GM12878 (cell line): ENCODE measurements at regions not wholly inside any gene's neighbourhood (a gene's known extent, or its start where the extent isn't known, plus 50 kb on each side); places are given as distances from the start of the nearest gene placed in this dataset.

Experiments used
- ATAC-seq: fragments of 200-7000 bp; cut with Tn5 transposase; 3 replicates; pipeline ENCODE4 v1.9.1; 2020; ENCODE audit warnings: mild to moderate bottlenecking, moderate library complexity
- BruUV-seq: library from RNA; stranded (reverse); fragments of 400-500 nt; replicated peaks from 2 replicates; lab custom pipeline; 2021; lab: Mats Ljungman, UMichigan
- CTCF ChIA-PET: fragments of 300-600 bp; sonication (Branson Sonifier 250); formaldehyde crosslinking; extraction: SDS; loops from one replicate; lab custom pipeline; 2021; ENCODE audit warnings: inconsistent platforms; lab: Yijun Ruan, JAX
- POLR2A ChIA-PET: fragments of 350-600 bp; formaldehyde crosslinking; extraction: SDS; loops from one replicate; lab custom pipeline; 2021; ENCODE audit warnings: inconsistent platforms; lab: Charles Lee
- RAD21 ChIA-PET: fragments of 300-600 bp; sonication (Branson Sonifier 250); formaldehyde crosslinking; loops from one replicate; lab custom pipeline; 2023; ENCODE audit warnings: antibody characterized with exemption; ENCODE audit not compliant: unreplicated experiment; lab: Charles Lee
- SMC1A ChIA-PET: fragments of 300-600 bp; sonication (Branson Sonifier 250); formaldehyde crosslinking; loops from one replicate; lab custom pipeline; 2023; ENCODE audit not compliant: unreplicated experiment, uncharacterized antibody; lab: Charles Lee
- DNase-seq: peaks from one replicate; pipeline ENCODE4 v3.0.0-alpha.2; 2011; ENCODE audit warnings: low read depth, low spot score
- FAIRE-seq: peaks from 3 replicates; lab custom pipeline; 2011; peaks lifted over from hg19 to GRCh38; lab: Jason Lieb, UNC
- H2AFZ ChIP-seq: 2 replicates; pipeline ENCODE4 v1.6.0; 2011; ENCODE audit warnings: low read depth, low read length, control low read depth; ENCODE audit not compliant: control insufficient read depth
- H3K27ac ChIP-seq: 2 replicates; pipeline ENCODE4 v1.5.1; 2011; ENCODE audit warnings: control low read depth; ENCODE audit not compliant: control insufficient read depth, insufficient read depth
- H3K27me3 ChIP-seq, 2 experiments: replicated peaks in 1 of 2; 2 replicates each; pipeline versions ENCODE4 v1.6.0 to v1.6.1; 2011; ENCODE audit warnings: low read length in 1 of 2; ENCODE audit not compliant: control insufficient read depth in 2 of 2, insufficient read depth in 2 of 2
- H3K36me3 ChIP-seq, 2 experiments: 2 replicates each; pipeline ENCODE4 v1.5.1; 2011; ENCODE audit warnings: low read length in 1 of 2; ENCODE audit not compliant: control insufficient read depth in 2 of 2, insufficient read depth in 2 of 2
- H3K4me1 ChIP-seq: 2 replicates; pipeline ENCODE4 v1.6.1; 2011; ENCODE audit warnings: mild to moderate bottlenecking, low read length, moderate library complexity, mixed read lengths; ENCODE audit not compliant: control insufficient read depth, insufficient read depth
- H3K4me2 ChIP-seq: 2 replicates; pipeline ENCODE4 v1.6.0; 2011; ENCODE audit warnings: control low read depth; ENCODE audit not compliant: control insufficient read depth, insufficient read depth
- H3K4me3 ChIP-seq: fragments of 200-600 bp; sonication (generic); 2 replicates; pipeline ENCODE4 v1.5.1; 2016
- H3K79me2 ChIP-seq: 2 replicates; pipeline ENCODE4 v1.6.0; 2011; ENCODE audit warnings: low read length; ENCODE audit not compliant: control insufficient read depth, insufficient read depth
- H3K9ac ChIP-seq: 2 replicates; pipeline ENCODE4 v1.8.0; 2011; ENCODE audit warnings: low read length, control low read depth, mixed read lengths; ENCODE audit not compliant: control insufficient read depth, insufficient read depth
- H3K9me3 ChIP-seq: replicated peaks from 3 replicates; pipeline ENCODE4 v1.5.1; 2011; ENCODE audit warnings: mild to moderate bottlenecking, low read length; ENCODE audit not compliant: control insufficient read depth, insufficient read depth
- H4K20me1 ChIP-seq: 2 replicates; pipeline ENCODE4 v1.6.0; 2011; ENCODE audit not compliant: control insufficient read depth, insufficient read depth
- DPF2 ChIP-seq: fragments of 450-650 bp; IDR thresholded peaks from 2 replicates; pipeline ENCODE4 v1.6.1; 2017; ENCODE audit warnings: mild to moderate bottlenecking
- NR2F1 ChIP-seq: fragments of 450-650 bp; conservative IDR thresholded peaks from 2 replicates; pipeline ENCODE4 v1.6.1; 2017; ENCODE audit warnings: mild to moderate bottlenecking
- POLR2AphosphoS2 ChIP-seq: IDR thresholded peaks from 2 replicates; pipeline ENCODE4 v1.6.1; 2011; ENCODE audit warnings: low read depth, mild to moderate bottlenecking, low read length, improper control_type of control experiment, moderate library complexity
- PRDM15 ChIP-seq: fragments of 450-650 bp; formaldehyde crosslinking; IDR thresholded peaks from 2 replicates; pipeline ENCODE4 v1.4.0; 2020; ENCODE audit warnings: mild to moderate bottlenecking, moderate library complexity
- RBBP5 ChIP-seq: fragments of 200-600 bp; sonication (generic); conservative IDR thresholded peaks from 2 replicates; pipeline ENCODE4 v1.6.1; 2016
- REST ChIP-seq: IDR thresholded peaks from 2 replicates; pipeline ENCODE4 v1.6.1; 2012; ENCODE audit warnings: mild to moderate bottlenecking, low read depth, low read length
- SUPT20H ChIP-seq: IDR thresholded peaks from 2 replicates; pipeline ENCODE4 v1.6.1; 2011; ENCODE audit warnings: low read depth, mild to moderate bottlenecking, low read length, moderate library complexity, borderline replicate concordance; ENCODE audit not compliant: control insufficient read depth
- TCF3 ChIP-seq: IDR thresholded peaks from 2 replicates; pipeline ENCODE4 v1.6.1; 2012; ENCODE audit warnings: low read depth, mild to moderate bottlenecking, low read length, borderline replicate concordance; ENCODE audit not compliant: insufficient read depth
- WGBS: methylation state at CpG from one replicate; pipeline ENCODE4 v1.1.6; 2016; ENCODE audit warnings: low lambda C conversion rate; ENCODE audit not compliant: insufficient replicate concordance, insufficient coverage; ENCODE audit errors: missing lambda C conversion rate; 5-methylcytosine and 5-hydroxymethylcytosine counted together
- in situ Hi-C: fragments of 300-500 bp; cut with MboI; formaldehyde crosslinking; loops from 9 replicates; pipeline ENCODE4 v1.14.3; 2018; ENCODE audit warnings: mixed read lengths
- intact Hi-C: fragments of 100-400 bp; cut with micrococcal nuclease; formaldehyde crosslinking; loops from one replicate; pipeline ENCODE4 v1.14.2; 2022; ENCODE audit not compliant: unreplicated experiment

- ChIA-PET POLR2A (no interaction called here), SMC1A (interaction anchor here (1.0 kb wide), 1 partner anchor 33 kb away, joined by 3 read pairs; no protein-coding TSS in a partner anchor), RAD21 (no interaction called here), CTCF (interaction anchor here (1.1 to 1.2 kb wide), 3 partner anchors 13 to 258 kb away, joined by 3 to 4 read pairs (median 3); no protein-coding TSS in a partner anchor)
- no peak for TF ChIP-seq PRDM15 (CRISPR knock-in tag)
- TF ChIP-seq POLR2AphosphoS2 = no peak
- no peak for TF ChIP-seq SUPT20H
- no peak for TF ChIP-seq NR2F1
- no peak for TF ChIP-seq REST
- no peak for TF ChIP-seq DPF2
- TF ChIP-seq RBBP5 = no peak
- no peak for TF ChIP-seq TCF3
- no peak for DNase-seq
- Histone ChIP-seq H3K4me2 (no peak overlapping the region), H3K4me3 (no peak overlapping the region), H3K9me3 (no peaks in the 10 kb centered on the region), H3K27ac (no peak overlapping the region), H3K27me3 (no peaks in the 10 kb centered on the region), H3K79me2 (no peaks in the 10 kb centered on the region), H3K4me1 (no peaks in the 10 kb centered on the region), H3K9ac (no peak overlapping the region), H4K20me1 (no peaks in the 10 kb centered on the region), H3K36me3 (no peaks in the 10 kb centered on the region), H2AFZ (no peak overlapping the region)
- WGBS = 71% methylated on average over 6 of the region's 6 CpGs
- intact Hi-C loops (no loop called here), in situ Hi-C loops (no loop called here)
- no TSS peak for BruUV-seq
- no peak for FAIRE-seq
- no peak for ATAC-seq
Measured at GRCh38 chr1:222042120-222042519, 300.2 kb upstream of the DUSP10 start.
